DND-41 (cell line): ENCODE measurements at regions not wholly inside any gene's neighbourhood (a gene's known extent, or its start where the extent isn't known, plus 50 kb on each side); places are given as distances from the start of the nearest gene placed in this dataset.
"Not testable (repeated sequence)": the region's sequence is repeated elsewhere in the genome, so short reads cannot be mapped to it uniquely, and the experiment has no call there.

Source experiments
- ATAC-seq: fragments of 200-7000 bp; cut with Tn5 transposase; 3 replicates; pipeline ENCODE4 v1.9.1; 2021; ENCODE audit warnings: low read depth; ENCODE audit not compliant: insufficient read depth
- DNase-seq: peaks from one replicate; pipeline ENCODE4 v3.0.0-alpha.2; 2020
- H2AFZ ChIP-seq: 2 replicates; pipeline ENCODE4 v1.6.0; 2012; ENCODE audit warnings: low read depth, low read length
- H3K27ac ChIP-seq: 2 replicates; pipeline ENCODE4 v1.5.1; 2012; ENCODE audit warnings: low read length, inconsistent platforms
- H3K27me3 ChIP-seq: fragments of 200-600 bp; sonication (generic); 2 replicates; pipeline ENCODE4 v1.6.0; 2012; ENCODE audit warnings: low read length, mild to moderate bottlenecking, inconsistent platforms; ENCODE audit not compliant: insufficient read depth, poor library complexity
- H3K36me3 ChIP-seq: 2 replicates; pipeline ENCODE4 v1.5.1; 2012; ENCODE audit warnings: low read length, inconsistent platforms; ENCODE audit not compliant: insufficient read depth
- H3K4me1 ChIP-seq: 2 replicates; pipeline ENCODE4 v1.5.1; 2012; ENCODE audit warnings: mild to moderate bottlenecking, low read length; ENCODE audit not compliant: insufficient read depth
- H3K4me2 ChIP-seq: 2 replicates; pipeline ENCODE4 v1.6.0; 2012; ENCODE audit warnings: mild to moderate bottlenecking, moderate library complexity, low read length, inconsistent platforms; ENCODE audit not compliant: insufficient read depth
- H3K4me3 ChIP-seq, 2 experiments: fragments of 200-600 bp in 1 of 2; shearing (Covaris generic) in 1 of 2; 2 replicates each; pipeline ENCODE4 v1.5.1; 2012 to 2016; ENCODE audit warnings: inconsistent platforms in 2 of 2, low read length in 2 of 2, mild to moderate bottlenecking in 2 of 2, low read depth in 1 of 2, moderate library complexity in 1 of 2
- H3K79me2 ChIP-seq: 2 replicates; pipeline ENCODE4 v1.6.0; 2012; ENCODE audit warnings: low read length, inconsistent platforms; ENCODE audit not compliant: insufficient read depth
- H3K9ac ChIP-seq: 2 replicates; pipeline ENCODE4 v1.6.0; 2012; ENCODE audit warnings: low read depth, mild to moderate bottlenecking, inconsistent platforms, low read length, moderate library complexity
- H3K9me3 ChIP-seq: 2 replicates; pipeline ENCODE4 v1.5.1; 2012; ENCODE audit warnings: low read length, moderate library complexity, mild to moderate bottlenecking, inconsistent platforms; ENCODE audit not compliant: insufficient read depth, severe bottlenecking
- H4K20me1 ChIP-seq: 2 replicates; pipeline ENCODE4 v1.6.0; 2012; ENCODE audit warnings: low read length; ENCODE audit not compliant: insufficient read depth
- EZH2 ChIP-seq: IDR thresholded peaks from 3 replicates; pipeline ENCODE4 v1.6.1; 2012; ENCODE audit warnings: borderline replicate concordance, low read depth, mild to moderate bottlenecking, moderate library complexity, low read length, inconsistent platforms; ENCODE audit not compliant: severe bottlenecking
- TF ChIP-seq, protein P1 (sequence below): IDR thresholded peaks from 2 replicates; pipeline ENCODE4 v1.5.1; 2012; ENCODE audit warnings: borderline replicate concordance, low read length, moderate library complexity, mild to moderate bottlenecking; ENCODE audit not compliant: poor library complexity, severe bottlenecking; ENCODE audit errors: extremely low read depth

GRCh38 chr2:154570501-154570900 is 128.0 kb upstream of the KCNJ3 start:
- Histone ChIP-seq H3K36me3 (no peaks in the 10 kb centered on the region), H3K9ac (no peak overlapping the region), H3K4me1 (no peaks in the 10 kb centered on the region), H2AFZ (no peak overlapping the region), H3K27me3 (no peaks in the 10 kb centered on the region), H3K79me2 (no peaks in the 10 kb centered on the region), H3K27ac (no peak overlapping the region), H3K4me3 (no peak overlapping the region), H4K20me1 (no peaks in the 10 kb centered on the region), H3K9me3 (peaks cover under 1% of the 10 kb centered on the region), H3K4me2 (no peak overlapping the region)
- TF ChIP-seq EZH2 = no peak
- TF ChIP-seq, protein P1, sequence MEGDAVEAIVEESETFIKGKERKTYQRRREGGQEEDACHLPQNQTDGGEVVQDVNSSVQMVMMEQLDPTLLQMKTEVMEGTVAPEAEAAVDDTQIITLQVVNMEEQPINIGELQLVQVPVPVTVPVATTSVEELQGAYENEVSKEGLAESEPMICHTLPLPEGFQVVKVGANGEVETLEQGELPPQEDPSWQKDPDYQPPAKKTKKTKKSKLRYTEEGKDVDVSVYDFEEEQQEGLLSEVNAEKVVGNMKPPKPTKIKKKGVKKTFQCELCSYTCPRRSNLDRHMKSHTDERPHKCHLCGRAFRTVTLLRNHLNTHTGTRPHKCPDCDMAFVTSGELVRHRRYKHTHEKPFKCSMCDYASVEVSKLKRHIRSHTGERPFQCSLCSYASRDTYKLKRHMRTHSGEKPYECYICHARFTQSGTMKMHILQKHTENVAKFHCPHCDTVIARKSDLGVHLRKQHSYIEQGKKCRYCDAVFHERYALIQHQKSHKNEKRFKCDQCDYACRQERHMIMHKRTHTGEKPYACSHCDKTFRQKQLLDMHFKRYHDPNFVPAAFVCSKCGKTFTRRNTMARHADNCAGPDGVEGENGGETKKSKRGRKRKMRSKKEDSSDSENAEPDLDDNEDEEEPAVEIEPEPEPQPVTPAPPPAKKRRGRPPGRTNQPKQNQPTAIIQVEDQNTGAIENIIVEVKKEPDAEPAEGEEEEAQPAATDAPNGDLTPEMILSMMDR = no peak
- DNase-seq (no peak), ATAC-seq (no peak)

- not testable (repeated sequence) for H2AFZ ChIP-seq, H3K4me2 ChIP-seq, H3K4me3 ChIP-seq, H3K36me3 ChIP-seq, ATAC-seq, H3K9me3 ChIP-seq, DNase-seq, H3K79me2 ChIP-seq, H3K9ac ChIP-seq, H3K4me1 ChIP-seq, H3K27ac ChIP-seq, H3K27me3 ChIP-seq, H4K20me1 ChIP-seq
Observed at GRCh38 chr2:154576699-154577098, 121.8 kb upstream of the KCNJ3 start.

- Histone ChIP-seq H3K4me1 (no peaks in the 10 kb centered on the region), H3K4me2 (no peak overlapping the region), H2AFZ (no peak overlapping the region), H3K36me3 (no peaks in the 10 kb centered on the region), H3K4me3 (no peak overlapping the region), H3K27ac (no peak overlapping the region), H4K20me1 (no peaks in the 10 kb centered on the region), H3K9me3 (no peaks in the 10 kb centered on the region), H3K27me3 (no peaks in the 10 kb centered on the region), H3K9ac (no peak overlapping the region), H3K79me2 (no peaks in the 10 kb centered on the region)
- TF ChIP-seq, protein P1 = no peak
- no peak for TF ChIP-seq EZH2
- DNase-seq (no peak), ATAC-seq (no peak)
Observed at GRCh38 chr2:154577390-154577789, 121.1 kb upstream of the KCNJ3 start.

GRCh38 chr2:154580767-154581166 is 117.7 kb upstream of the KCNJ3 start:
- Histone ChIP-seq H3K9me3 (no peaks in the 10 kb centered on the region), H3K27me3 (no peaks in the 10 kb centered on the region), H3K9ac (no peak overlapping the region), H2AFZ (no peak overlapping the region), H3K4me3 (no peak overlapping the region), H3K36me3 (no peaks in the 10 kb centered on the region), H3K79me2 (no peaks in the 10 kb centered on the region), H3K4me2 (no peak overlapping the region), H4K20me1 (no peaks in the 10 kb centered on the region), H3K27ac (no peak overlapping the region), H3K4me1 (no peaks in the 10 kb centered on the region)
- DNase-seq = no peak
- ATAC-seq = no peak
- TF ChIP-seq, protein P1 = no peak
- no peak for TF ChIP-seq EZH2

DNA sequence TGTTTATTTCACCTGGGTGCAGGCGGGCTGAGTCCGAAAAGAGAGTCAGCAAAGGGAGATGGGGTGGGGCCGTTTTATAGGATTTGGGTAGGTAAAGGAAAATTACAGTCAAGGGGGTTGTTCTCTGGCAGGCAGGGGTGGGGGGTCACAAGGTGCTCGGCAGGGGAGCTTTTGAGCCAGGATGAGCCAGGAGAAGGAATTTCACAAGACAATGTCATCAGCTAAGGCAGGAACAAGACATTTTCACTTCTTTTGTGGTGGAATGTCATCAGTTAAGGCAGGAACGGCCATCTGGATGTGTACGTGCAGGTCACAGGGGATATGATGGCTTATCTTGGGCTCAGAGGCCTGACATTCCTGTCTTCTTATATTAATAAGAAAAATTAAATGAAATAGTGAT is 115.8 kb upstream of the KCNJ3 start:
- H3K36me3 ChIP-seq, H3K27me3 ChIP-seq, H3K79me2 ChIP-seq, H3K27ac ChIP-seq, H3K4me1 ChIP-seq, H3K9ac ChIP-seq, ATAC-seq, H3K4me3 ChIP-seq, H3K4me2 ChIP-seq, H2AFZ ChIP-seq, H3K9me3 ChIP-seq, H4K20me1 ChIP-seq, DNase-seq: not testable (repeated sequence)

DNA sequence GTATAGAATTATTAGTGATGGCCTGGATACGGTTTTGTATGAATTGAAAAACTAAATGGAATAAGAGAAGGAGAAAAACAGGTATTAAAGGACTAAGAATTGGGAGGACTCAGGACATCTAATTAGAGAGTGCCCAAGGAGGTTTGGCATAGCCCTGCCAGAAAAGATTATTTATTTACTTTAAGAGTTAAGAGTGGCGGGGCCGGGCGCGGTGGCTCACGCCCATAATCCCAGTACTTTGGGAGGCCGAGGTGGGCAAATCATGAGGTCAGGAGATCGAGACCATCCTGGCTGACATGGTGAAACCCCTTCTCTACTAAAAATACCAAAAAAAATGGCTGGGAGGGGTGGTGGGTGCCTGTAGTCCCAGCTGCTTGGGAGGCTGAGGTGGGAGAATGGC is 115.2 kb upstream of the KCNJ3 start:
- not testable (repeated sequence) for H3K27ac ChIP-seq, H3K4me1 ChIP-seq, H3K36me3 ChIP-seq, H3K27me3 ChIP-seq, H4K20me1 ChIP-seq, DNase-seq, H3K9me3 ChIP-seq, H3K4me2 ChIP-seq, H3K79me2 ChIP-seq, H2AFZ ChIP-seq, H3K9ac ChIP-seq, ATAC-seq, H3K4me3 ChIP-seq
